ENCODE measurements at regions not wholly inside any gene's neighbourhood (a gene's known extent, or its start where the extent isn't known, plus 50 kb on each side); places are given as distances from the start of the nearest gene placed in this dataset.
"Not testable (repeated sequence)": the region's sequence is repeated elsewhere in the genome, so short reads cannot be mapped to it uniquely, and the experiment has no call there.

DNA sequence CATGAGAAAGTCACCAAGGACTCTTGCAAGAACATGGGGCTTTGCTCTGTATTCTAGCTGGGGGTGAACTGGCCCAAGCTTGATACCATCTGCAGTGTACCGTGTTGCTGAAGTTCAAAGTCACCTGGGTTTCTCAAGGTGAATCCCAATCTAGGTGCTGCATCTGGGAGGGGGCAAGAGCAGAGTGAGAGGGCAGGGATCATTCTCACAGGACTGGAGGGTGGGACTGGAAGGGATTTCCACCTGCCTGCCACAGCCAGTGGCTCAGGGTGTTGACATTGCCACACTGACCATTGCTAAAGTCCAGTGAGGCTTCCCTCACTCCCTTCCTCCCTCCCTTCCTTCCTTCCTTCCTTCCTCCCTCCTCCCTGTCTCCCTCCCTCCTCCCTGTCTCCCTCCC lies 98.7 kb downstream of the MYCN start:
- FAIRE-seq, result no peak

DNA sequence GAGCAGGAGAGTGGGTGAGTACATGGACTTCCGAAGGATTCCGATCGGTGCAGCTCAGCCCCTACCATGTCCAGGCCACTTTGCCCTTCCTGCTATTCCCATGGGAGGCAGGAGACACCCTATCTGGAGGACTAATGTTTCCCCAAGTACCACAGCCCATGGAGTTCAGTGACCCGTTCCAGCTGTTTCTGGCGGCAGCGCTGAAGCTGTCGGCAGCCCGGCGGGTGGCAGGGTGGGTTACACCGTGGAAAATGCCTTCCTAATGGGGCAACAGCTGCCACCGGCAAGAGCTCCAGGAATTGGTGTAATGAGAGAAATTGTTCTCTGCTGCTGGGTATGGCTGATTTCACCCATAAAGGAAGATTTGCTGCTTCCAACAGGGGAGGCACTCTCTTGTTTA lies 98.3 kb downstream of the MYCN start:
- FAIRE-seq, result no peak

DNA sequence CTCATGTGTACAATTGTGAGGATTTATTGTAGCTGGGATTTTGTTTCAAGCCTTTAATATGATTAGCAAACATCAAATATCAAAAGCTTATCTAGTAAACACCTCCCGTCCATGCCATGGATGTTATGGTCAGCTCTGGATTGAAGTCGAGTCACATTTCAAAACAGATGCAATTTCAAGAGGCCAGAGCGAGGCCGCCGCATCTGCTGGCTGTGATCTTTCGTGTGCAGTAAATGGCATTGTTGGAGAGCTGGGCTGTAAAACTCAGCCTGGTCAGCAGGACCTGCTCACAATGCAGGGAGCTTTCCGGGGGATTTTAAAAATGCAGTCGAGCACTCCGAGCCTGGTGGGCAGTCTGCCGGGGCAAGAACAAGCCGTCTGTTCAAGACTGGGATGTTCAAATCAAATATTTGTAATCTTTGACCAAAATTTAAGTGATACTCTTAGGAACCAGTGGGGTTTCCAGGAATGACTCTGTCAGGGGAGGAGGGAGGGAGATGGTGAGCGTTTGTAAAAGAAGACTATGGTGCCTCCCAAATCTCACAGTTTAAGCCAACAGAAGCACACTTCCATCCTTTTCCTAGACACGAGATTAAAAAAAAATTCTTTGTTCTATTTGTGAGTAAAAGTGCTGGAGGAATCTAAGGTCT lies 97.6 kb downstream of the MYCN start:
- FAIRE-seq, result no peak

DNA sequence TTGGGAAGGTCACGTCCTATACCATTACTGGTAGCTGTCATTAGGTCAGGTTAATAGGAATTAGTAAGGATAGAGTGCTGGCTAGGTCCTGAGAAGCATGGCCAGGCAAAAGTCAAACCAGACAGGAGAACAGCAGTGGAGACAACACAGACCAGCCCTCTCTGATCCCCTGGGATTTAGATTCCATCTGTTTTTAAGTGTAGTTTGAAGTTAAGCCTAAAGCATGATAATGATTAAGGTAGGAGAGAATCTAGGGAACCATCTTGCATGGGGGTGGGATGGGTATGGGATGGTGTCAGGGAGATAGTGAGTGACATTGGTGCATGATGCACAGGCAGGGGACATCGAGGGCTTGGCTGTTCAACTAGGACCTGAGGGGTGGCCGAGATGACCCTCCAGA lies 96.6 kb downstream of the MYCN start:
- no peak for FAIRE-seq

DNA sequence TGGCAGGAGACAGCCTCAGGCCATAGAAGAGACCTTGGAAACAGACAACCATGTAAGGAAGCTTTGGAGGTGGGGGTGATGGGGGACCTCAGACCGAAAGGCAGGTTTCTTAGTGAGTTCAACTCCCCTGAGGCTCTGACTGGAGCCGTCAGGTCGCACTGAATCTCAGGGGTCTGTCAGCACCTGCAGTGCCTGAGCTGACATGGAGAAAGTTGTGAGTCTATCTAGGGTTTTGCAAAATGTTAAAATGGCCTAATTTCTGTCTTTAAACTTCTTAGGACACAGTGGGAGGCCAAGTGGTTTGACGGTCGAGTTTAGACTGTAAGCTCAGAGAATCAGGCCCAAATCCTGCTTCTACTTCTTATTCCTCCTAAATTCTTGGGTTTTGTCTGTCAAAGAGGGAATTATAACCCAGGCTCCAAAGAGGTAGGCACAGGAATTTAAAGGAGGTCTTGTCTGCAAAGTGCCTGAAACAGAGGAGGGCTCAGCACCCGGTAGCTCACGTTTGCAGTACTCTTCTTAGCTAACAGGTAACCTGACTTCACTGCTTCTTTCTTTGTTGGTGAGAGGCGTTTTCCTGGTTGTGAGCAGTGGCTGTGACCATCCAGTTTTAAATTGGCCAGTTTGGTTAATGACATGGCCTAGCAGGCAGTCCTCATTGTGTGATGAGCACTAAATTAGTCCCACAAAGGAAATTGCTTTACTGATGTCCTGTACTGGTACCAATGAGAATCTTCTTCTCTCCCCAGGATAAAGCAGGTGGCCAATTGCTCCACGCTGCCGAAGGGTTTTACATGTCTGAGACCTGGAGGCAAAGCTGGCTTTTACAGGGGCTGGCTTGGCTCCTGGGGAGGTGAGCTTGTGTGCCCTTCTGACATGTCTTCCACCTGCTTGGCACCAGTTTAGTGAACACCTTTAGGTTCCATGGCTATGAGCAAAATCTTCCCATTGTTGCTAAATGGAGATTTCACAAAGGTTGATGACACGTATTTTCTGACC lies 95.7 kb downstream of the MYCN start:
- no peak for FAIRE-seq

DNA sequence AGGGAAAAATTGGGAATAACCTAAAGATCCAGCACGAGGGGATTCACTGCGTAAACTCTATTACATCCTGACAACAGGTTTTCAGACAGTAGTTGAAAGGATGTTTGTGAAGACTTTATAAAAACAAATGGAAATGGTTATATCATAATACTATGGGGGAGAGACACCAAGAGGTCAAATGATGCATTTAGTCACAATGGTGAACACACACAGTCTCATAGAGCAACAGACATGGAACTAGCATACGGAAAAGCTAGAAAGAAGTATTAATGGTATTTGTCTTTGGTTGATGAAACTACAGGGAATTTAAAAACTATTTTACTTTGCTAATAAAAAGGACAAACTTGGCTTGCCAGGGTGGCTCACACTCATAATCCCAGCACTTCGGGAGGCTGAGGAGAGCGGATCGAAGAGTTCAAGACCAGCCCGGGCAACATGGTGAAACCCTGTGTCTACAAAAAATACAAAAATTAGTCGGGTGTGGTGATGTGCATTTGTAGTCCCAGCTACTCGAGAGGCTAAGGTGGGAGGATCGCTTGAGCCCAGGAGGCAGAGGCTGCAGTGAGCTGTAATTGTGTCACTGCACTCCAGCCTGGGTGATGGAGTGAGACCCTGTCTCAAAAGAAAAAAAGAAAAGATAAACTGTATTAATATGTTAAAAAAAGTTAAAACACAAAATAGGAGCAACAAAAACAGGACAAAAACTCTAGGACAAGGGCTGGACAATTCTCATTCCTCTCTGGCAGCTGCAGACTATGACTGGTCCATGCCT lies 94.8 kb downstream of the MYCN start:
- FAIRE-seq, result no peak

DNA sequence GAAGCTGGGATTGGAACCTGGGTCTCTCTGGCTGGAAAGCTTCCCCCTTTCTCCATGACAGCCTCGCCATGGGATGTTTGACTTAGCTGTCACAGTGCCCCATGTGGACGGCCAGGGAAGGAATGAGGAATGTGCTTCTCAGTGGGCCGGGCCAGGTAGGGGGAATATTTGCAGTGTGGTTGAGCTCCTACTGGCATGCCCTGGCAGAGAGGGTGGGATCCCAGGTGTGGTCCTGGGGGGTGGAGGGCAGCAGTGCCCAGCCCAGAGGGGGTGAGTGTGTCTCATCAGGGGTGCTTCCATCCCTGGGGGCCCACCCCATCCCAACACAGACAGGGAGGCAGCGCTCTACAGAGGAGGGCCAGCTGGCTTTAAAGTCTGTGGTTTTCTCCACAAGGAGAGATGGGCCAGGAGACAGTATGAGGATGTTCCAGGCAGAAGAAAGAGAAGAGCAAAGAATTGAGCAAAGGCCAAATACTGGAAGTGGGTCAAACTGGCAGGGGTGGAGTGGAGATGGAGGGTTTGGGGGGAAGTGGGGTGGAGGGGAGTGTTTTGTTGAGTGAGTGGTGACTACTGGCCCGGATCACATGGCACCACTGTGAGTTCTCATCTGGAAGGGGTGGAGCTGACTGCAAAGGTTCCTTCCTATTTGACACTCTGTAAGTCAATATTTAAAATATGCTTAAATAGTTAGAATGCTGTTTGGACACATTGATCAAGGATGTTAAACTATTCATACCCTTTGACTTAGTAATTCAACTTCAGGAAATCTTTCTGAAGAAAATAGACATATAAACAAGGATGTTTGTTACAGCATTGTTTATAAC lies 94.0 kb downstream of the MYCN start:
- no peak for FAIRE-seq

DNA sequence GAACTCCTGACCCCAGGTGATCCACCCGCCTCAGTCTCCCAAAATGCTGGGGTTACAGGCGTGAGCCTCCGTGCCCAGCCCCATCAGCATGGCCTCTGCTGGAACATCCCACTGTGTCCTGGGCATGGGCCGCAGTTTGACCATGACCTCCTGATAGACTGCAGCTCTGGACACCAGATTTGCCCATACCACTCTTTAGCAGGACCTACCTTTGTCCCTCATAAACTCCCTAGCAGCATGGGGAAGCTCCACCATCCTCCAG lies 92.6 kb downstream of the MYCN start:
- FAIRE-seq, result no peak

DNA sequence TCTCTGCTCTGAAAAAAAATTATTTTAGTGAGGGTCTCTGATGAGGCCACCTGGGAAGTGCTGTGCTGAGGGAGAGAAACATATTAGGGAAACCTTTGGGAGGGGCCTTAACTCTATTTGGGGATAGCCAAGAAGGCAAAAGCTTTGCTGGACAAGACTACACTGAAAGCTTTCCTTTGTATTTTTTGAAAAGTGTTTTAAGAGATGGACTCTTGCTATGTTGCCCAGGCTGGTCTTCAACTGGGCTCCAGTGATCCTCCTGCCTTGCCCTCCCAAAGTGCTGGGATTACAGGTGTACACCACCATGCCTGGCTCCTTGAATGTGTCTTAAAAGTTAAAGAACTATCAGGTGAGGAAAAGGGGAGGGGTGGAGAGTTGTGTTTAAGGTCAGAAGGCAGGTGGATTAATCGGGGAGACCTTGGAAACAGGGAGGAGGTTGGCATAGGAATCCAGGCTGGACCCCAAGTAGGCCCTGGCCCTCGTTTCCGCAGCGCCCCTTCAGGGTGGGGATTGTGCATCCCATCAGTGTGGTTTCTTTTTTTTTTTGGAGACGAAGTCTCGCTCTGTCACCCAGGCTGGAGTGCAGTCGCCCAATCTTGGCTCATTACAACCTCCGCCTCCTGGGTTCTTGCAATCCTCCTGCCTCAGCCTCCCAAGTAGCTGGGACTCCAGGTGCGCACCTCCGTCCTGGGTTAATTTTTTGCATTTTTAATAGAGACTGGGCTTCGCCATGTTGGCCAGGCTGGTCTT lies 92.1 kb downstream of the MYCN start:
- FAIRE-seq, result no peak

DNA sequence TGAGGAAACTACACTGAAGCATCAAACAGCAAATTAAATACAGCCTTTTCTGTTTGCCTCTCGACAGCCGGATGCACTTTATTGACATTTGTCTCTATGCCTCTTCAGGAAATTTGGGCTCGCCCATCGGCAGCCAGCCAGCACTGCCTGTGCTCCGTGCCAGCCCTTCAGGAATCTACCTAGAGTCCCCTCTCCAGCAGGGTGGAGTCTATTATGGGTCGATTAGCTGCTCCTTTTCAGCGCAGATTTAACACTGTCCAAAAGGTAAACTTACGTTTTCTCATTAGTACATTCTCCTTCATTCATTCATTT lies 91.5 kb downstream of the MYCN start:
- no peak for FAIRE-seq

DNA sequence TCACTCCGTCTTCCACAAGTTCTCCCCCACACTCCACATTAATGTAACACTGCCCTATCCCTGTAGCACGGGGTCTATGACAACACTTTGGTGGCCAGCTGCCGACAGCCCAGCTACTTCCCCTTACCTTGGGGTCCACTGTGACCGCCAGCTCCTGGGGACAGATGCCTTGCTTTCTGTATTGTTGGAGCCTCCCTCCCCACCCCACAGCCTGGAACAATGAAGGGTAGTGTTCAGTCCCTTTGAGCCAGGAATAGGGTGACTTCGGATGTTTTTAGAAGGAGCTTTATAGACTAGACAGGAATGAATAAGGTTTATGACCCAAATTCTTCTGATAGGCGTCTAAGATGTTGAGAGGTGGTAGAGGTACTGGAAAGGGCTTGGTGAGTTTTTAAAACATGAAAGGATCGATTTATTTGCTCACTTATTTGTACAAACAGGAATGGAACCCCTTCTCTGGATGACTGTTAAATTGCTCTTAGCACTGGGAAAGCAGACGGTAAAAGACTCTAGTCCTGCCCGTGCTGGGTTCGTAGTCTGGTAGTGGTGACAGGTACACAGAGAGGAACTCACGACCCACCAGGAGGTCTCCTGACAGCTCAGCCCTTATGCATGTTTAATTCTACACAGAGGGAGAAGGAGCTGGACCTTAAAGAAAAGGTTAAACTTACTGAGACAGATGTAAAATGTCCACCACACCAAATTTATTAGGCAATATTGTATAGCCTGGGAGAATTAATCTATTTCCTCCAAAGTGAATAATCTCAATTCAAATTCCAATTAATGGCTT lies 90.9 kb downstream of the MYCN start:
- FAIRE-seq, result no peak

DNA sequence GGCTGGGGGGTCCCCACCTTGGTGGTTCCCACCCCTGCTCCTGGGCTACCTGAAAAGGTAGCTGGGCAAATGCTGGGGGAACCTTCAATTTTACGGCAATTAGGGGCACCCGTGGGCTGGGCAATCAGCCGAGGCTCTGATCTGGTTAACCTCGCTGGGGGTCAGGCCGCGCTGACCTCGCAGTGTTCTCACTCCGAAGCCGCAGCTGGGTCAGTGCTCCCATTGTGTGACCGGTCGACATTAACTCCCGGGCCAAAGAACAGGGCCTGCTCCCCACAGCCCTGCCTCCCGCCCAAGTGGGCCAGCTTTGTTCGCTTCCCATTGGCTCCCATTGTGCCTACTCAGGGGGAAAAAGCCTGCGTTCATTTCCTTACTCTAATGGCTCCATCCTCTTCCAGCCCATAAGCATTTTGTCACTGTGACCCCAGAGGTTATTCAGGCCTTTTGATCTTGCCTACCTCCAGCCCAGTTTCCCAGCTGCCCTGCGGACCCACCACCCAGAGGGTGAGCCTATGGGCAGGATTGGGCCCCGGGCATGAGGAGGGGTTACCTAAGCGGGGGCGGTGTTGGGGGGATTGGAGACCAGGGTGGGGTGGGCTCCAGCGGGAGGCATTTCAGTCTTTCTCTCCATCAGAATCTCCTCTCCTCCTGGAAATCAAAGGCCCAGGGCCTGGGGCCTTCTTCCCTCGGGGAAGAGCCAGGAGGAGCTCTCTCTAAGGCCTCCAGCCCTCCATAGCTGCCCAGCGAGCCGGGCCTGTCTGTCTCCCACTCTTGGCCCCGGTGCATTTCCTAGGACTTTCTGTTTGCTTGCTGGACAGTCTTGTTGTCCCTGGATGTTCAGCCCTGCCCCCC lies 90.1 kb downstream of the MYCN start:
- no peak for FAIRE-seq

DNA sequence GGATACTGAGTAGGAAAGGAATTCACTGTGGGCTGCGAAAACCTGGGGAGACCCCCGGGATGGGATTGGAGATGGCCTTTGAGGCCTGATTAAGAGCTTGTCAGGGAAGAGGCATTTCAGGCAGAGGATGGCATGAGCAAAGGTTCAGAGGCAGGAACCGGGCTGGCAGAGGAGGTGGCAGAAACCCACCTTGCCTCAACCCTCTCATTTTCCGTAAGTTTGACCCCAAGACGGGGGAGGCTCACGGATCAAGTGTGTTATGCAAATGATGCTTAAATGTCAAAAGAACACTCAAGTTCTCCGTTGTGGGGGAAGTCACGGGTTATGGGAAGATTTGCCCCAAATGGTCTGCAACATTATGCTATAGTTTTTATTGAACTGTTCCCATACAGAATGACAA lies 88.3 kb downstream of the MYCN start:
- FAIRE-seq, result no peak

DNA sequence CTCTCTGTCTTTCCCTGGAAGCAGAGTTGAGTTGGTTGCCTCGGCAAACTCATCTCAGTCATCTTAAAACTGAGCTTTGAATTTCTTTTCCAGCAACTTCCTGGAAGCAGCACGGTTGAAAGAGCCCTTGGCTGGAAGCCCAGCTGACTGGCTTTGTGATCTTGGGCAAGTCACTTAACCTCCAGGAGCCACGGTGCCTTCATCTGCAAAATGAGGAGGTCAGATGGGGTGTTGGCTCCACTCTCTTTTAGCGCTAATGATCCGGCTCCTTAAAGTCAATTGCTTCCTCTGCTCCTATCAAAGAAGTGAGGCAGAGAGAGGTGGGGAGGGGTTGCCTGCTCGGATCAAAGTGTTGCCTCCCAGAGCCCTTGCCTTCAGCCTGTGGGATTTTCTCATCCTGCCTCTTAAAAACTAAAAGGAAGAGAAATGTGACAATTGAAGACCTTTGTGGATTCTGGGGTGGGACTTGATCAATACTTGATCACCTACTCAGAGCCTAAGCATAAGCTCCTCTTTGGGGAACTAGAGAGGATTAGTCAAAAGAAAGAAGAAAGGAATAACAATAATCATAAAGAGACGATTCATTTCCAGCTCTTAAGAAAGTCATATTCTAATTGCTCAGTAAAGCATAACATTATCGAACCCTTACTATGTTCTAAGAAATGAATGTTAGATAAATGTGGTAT lies 86.6 kb downstream of the MYCN start:
- no peak for FAIRE-seq

DNA sequence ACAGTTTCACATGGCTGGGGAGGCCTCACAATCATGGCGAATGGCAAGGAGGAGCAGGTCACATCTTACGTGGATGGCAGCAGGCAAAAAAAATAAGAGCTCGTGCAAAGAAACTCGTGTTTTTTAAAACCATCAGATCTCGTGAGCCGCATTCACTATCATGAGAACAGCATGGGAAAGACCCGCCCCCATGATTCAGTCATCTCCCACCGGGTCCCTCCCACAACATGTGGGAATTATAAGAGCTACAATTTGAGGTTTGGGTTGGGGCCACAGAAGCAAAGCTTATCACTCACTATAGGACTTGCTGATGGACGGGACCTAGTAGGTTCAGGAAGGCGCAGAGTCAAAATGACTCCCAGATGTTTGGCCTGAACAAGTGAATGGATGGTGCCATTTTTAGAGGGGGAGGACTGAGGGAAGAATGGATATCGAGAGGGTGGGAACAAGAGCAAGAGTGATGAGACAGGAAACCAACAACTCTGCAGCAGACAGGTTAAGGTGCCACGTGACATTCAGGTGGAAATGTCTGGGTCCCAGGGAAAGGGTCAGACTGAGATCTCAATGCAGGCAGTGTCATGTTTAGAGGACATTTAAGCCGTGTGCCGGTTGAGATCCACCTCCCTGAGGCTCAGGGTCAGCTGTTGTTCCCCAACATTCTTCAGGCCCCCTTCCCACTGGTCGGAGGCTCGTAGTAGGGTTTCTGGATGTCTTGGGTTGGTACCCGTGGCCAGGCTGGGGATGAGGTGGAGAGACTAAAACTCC lies 85.7 kb downstream of the MYCN start:
- FAIRE-seq, result no peak

DNA sequence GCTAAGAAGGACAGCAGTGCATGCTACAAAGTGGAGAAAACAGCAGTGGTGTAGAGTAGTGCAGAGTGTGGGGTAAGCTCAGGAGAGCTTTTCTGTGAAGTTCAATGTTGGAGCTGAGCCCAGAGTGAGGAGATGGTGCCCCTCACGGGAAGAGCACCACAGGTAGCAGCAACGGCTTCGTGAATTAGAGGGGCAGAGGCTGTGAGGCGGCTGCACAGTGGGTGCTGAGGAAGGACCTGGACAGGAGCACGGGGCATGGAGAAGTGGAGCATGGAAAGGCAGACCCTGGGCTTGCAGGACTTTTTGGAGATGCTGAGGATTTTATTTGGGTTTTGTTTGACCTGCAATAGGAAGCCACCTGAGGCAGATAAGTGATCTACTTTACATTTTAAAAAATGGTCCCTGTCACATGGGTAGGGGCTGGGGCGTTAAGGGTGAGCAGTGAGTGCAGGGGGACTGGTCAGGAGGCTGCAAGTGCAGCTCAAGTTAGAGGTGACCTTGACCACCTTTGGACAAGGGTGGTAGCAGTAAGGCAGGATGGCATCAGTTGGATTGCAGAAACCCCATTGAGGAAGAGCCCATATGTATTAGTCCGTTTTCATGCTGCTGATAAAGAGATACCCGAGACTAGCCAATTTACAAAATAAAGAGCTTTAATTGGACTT lies 85.0 kb downstream of the MYCN start:
- no peak for FAIRE-seq

DNA sequence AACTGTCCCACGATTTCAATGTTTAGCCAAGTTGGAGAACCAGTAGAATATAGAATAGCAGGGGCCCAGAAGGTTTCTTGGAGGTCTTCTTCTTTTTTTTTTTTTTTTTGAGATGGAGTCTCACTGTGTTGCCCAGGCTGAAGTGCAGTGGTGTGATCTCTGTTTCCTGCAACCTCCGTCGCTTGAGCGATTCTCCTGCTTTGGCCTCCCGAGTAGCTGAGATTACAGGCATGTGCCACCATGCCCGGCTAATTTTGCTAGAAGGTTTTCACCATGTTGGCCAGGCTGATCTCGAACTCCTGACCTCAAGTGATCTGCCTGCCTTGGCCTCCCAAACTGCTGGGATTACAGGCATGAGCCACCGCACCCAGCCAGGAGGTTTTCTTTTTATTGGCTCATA lies 84.3 kb downstream of the MYCN start:
- FAIRE-seq, result not testable (repeated sequence)
